ENCODE measurements at regions not wholly inside any gene's neighbourhood (a gene's known extent, or its start where the extent isn't known, plus 50 kb on each side); places are given as distances from the start of the nearest gene placed in this dataset.
"Not testable (repeated sequence)": the region's sequence is repeated elsewhere in the genome, so short reads cannot be mapped to it uniquely, and the experiment has no call there.

DNA sequence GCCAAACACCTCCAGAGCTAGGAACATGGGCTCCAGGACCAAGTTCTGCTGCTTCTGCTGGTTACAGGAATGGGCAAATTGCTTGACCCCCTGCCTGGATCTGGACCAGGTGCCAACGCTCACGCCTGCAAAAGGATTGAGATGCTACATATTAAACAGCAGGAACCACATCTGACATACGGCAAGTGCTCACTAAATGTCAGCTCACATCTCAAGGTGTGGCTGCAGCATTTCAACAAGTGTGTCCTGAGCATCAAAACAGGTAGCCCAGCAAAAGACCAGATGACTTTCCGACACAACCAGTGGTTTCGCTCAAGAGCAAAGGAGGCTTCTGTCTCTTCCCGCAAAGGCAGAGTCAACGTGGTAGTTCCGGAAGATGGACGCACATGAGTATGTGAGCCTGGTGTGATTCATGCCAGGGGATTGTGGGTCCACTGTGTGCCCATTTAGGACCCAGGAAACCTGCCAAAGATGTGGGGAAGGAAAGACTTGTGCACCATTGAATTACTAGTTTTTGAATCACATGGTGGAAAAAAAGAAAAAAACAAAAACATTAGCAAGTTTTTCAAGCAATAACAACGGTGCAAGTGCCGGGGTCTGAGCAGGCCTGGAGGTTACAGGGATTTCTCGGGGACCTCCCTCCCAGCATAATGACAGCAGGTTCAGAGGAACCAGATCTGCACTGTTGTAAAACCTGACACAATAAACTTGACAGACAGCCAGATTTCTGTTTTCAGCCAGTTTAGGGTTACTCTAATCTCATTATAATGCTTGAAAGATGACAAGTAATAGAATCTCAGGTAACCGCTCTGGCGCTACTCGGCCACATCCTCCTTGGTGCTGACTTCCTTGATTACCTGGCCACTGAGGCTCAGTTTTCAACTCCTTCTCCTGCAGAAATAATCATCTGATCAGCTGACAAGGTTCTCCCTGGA is 77.9 kb downstream of the SOX1 start:
- in situ Hi-C loops (cut with MboI; ENCODE audit: low pct_unique_long_range_greater_than_20kb, low sequenced_read_pairs), result no loop called here
- no peak for DNase-seq

DNA sequence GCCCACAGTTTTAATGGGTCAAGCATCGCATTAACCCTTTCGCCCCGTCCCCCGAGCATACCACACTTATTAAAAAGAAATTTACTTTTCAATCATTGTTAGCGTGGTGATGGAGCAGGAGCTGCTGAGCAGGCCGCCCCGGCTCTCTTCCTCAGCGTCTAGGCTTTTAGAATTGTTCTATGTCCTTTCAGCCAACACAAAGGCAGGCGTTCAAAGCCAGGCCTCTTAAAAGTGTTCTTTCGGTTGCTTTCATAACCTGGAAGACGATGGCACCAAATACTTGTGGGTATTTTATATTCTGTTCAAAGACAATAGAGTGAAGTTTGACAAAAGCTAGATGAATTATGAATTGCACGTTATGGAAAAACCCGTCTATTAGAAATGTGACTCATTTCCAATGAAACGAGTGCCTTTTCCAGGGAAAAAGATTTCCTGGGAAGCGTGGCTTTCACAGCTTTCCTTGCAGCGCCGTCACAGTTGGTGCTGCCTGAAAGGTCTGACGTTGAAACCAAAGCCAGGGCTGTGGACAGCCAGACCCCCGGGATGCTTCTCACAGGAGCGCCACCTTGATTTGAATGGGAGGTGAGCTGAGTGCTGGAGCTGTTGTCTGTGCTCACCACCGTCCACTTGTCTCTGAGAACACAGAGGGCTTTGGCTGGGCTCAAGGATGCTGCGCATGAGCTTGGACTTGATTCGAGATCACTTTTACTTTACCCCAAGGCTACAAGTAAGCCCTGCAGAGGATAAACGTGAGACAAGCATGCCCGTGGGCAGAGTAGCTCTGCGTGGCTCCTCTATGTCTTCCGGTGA is 78.8 kb downstream of the SOX1 start:
- in situ Hi-C loops (cut with MboI; ENCODE audit: low pct_unique_long_range_greater_than_20kb, low sequenced_read_pairs), result no loop called here

DNA sequence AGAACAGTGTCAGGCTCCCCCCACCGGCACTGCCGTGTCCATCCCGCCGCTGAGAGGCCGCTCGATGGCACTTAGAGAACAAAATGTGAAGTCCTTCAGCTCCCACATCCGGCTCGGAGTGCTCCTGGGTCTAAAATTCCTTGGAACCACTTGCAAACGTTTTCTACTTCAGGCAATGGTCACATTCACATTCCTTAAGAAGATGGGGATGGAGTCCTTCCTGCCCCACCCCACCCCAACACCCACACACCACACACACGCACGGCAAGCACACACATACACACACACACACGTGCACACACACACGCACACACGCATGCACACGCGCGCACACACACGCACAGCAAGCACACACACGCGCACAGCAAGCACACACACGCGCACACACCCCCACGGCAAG is 83.4 kb downstream of the SOX1 start:
- DNase-seq, result no peak
- in situ Hi-C loops (cut with MboI; ENCODE audit: low pct_unique_long_range_greater_than_20kb, low sequenced_read_pairs), result no loop called here

More for the DNA sequence above, 78.8 kb downstream of the SOX1 start:
- no peak for DNase-seq

- in situ Hi-C loops (cut with MboI; ENCODE audit: low pct_unique_long_range_greater_than_20kb, low sequenced_read_pairs), result no loop called here
- no peak for DNase-seq
Measured at GRCh38 chr13:112152846-112153245, 85.9 kb downstream of the SOX1 start.

GRCh38 chr13:112153364-112153763 is 86.4 kb downstream of the SOX1 start:
- DNase-seq, result no peak
- in situ Hi-C loops (cut with MboI; ENCODE audit: low pct_unique_long_range_greater_than_20kb, low sequenced_read_pairs), result no loop called here

- in situ Hi-C loops (cut with MboI; ENCODE audit: low pct_unique_long_range_greater_than_20kb, low sequenced_read_pairs), result no loop called here
- no peak for DNase-seq
Measured at GRCh38 chr13:112153846-112154245, 86.9 kb downstream of the SOX1 start.

DNA sequence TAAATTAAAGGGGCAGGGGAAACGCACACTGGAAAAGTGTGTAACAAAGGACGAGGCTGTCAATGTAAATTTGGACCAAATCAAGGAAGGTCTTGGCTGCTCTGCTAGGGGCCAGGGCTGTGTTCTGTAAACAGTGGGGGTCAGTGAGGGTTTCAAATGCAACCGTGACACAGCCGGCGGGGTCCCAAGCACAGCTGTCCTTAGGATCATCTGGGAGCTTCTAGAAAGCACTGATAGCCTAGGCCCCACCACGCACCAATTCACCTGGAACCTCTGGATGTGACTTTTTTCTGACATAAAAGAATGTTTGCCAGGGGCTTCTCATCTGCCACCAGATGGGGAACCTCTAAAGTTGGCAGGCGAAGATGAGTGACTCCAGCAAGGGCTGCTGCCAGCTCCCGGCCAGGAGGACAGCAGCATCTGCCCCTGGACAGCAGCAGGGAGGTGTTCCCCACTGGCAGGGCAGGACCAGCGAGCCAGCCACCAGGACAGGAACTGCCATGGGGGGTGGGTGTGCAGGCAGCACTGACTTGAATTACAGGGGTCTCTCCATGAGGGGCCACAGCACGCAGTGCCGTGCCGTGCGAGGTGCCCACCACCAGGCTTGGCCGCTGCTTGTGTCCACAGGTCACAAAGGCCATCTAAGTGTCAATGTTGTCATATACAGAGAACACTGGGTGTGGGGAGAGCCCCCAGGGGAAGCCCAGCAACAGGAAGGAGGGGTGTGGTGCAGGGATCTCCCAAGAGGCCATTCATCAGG is 87.5 kb downstream of the SOX1 start:
- no peak for DNase-seq
- in situ Hi-C loops (cut with MboI; ENCODE audit: low pct_unique_long_range_greater_than_20kb, low sequenced_read_pairs), result no loop called here

DNA sequence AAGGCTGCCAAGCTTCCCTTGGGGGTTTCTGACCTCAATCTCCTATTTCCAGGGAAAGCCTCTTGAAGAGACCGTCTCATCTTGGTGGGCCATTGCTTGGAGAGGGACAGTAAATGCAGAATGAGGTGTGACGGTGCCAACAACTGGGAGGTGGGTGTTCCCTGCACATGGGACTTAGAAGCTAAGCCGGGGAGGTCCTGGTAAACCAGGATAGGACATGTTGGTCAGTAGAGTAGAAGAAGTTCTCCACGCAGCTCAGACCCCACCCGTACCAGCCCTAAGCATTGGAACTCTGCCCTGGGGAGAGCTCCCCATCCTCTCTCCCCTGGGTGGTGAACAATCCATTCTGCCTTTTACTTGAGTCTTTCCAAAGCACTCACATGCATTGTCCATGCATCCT is 92.0 kb downstream of the SOX1 start:
- in situ Hi-C loops (cut with MboI; ENCODE audit: low pct_unique_long_range_greater_than_20kb, low sequenced_read_pairs), result no loop called here
- no peak for DNase-seq

GRCh38 chr13:112159575-112160547 is 92.9 kb downstream of the SOX1 start:
- in situ Hi-C loops (cut with MboI; ENCODE audit: low pct_unique_long_range_greater_than_20kb, low sequenced_read_pairs), result no loop called here
- DNase-seq, result no peak

DNA sequence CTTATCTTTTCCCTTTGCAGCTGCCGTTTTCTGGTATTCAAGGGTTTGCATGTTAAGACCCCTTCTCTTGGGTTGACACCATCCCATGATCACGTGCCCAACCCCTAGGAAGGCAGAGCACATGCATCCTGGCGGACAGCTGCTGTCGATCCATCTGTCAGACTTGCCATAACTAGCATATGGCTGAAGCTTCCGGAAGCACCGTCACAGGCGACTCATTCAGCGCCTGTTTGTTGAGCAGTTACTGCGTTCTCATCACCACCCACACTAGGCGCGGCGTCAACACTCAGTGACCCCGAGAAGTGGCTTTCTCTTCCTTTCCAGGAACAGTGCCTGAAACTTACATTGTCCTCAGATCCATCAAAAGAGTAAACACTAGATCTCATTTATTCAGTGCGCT is 93.6 kb downstream of the SOX1 start:
- DNase-seq, result no peak

GRCh38 chr13:112161521-112162301 is 94.8 kb downstream of the SOX1 start:
- in situ Hi-C loops (cut with MboI; ENCODE audit: low pct_unique_long_range_greater_than_20kb, low sequenced_read_pairs), result no loop called here
- DNase-seq, result no peak

More for the DNA sequence above, 93.6 kb downstream of the SOX1 start:
- in situ Hi-C loops (cut with MboI; ENCODE audit: low pct_unique_long_range_greater_than_20kb, low sequenced_read_pairs), result no loop called here

DNA sequence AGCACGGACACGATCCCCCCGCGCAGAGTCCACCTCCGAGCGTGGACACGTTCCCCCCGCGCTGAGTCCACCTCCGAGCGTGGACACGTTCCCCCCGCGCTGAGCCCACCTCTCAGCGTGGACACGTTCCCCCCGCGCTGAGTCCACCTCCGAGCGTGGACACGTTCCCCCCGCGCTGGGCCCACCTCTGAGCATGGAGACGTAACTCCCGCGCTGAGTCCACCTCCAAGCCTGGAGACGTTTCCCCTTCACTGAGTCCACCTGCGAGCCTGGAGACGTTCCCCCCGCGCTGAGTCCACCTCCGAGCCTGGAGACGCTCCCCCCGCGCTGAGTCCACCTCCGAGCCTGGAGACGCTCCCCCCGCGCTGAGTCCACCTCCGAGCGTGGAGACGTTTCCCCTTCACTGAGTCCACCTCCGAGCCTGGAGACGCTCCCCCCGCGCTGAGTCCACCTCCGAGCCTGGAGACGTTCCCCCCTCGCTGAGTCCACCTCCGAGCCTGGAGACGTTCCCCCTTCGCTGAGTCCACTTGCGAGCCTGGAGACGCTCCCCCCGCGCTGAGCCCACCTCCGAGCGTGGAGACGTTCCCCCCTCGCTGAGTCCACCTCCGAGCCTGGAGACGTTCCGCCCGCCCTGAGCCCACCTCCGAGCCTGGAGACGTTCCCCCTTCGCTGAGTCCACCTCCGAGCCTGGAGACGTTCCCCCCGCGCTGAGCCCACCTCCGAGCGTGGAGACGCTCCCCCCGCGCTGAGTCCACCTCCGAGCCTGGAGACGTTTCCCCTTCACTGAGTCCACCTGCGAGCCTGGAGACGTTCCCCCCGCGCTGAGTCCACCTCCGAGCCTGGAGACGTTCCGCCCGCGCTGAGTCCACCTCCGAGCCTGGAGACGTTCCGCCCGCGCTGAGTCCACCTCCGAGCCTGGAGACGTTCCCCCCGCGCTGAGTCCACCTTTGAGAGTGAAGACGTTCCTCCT is 97.0 kb downstream of the SOX1 start:
- in situ Hi-C loops (cut with MboI; ENCODE audit: low pct_unique_long_range_greater_than_20kb, low sequenced_read_pairs); DNase-seq: not testable (repeated sequence)

DNA sequence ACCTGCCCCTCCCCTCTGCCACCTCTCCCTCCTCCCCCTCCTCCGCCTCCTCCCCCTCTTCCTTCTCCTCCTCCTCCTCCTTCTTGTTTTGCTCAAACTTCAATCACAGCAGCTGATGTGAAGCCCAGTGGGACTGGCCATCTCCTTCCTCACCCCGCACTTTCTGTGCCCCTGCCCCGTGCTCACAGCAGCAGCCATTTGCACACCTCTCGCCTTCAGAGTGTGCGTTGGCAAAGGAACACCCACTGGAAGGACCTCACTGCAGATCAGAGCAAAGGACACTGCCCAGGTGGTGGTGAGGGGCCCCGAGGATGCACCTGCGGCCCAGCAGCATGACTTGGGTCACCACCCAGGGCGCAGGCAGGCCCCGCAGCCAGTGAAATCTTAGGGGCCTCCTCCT is 98.8 kb downstream of the SOX1 start:
- DNase-seq, result no peak
- in situ Hi-C loops (cut with MboI; ENCODE audit: low pct_unique_long_range_greater_than_20kb, low sequenced_read_pairs), result no loop called here

DNA sequence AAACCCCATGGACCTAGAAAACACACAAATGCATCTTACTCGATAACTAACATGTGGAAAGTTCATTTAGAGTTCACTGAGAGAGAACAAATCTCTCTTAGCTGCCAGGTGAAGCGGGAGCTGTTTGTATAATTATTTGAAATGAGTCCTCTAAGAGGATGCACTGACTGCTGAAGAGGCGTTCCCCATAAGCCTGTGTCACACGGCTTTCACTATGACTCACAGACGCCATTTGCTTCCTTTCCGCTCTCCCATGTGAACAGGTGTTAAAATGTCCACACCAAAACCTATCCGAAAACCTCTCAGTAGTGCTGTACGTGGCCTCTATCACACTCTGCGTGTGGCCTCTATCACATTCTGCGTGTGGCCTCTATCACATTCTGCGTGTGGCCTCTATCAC is 101.8 kb downstream of the SOX1 start:
- DNase-seq, result no peak
- in situ Hi-C loops (cut with MboI; ENCODE audit: low pct_unique_long_range_greater_than_20kb, low sequenced_read_pairs), result no loop called here

DNA sequence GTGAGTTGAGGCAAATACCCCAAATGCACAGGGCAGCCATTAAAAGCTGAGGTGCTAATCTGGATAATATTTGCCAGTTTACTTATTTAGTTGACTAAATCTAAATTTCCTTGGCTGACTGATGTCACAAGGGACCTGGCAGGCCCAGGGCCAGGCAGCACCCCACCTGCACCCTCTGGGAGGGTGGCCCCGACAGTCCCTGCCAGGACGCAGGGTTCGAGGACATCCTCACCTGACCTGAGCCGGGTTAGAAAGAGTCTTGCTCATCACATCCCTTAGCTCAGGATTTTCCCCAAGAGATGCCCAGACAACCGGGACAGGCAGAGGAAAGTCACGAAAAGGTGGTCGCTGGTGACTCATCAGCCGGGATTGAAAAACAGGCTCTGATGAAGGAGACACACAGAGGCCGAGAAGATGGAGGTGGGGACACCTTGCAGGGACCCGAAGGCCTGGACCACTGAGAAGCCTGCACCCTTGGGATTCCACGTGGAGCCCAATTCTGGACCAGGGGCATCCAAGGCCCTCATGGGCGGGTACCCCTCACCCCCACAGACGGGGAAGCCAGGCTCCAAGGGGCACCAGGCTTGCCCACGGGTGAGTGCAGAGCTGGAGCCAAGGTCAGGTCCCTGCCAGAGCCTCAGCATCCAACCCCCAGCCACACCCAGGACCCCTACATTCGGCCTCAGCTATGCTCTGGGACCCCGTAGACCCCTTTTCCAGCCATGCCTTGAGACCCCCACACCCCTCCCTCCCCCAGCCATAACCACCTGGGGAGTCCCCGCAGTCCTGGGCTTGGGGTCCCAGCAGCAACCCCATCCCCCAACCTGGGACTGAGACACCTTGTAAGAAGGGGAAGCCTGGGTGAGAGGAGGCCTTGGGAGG is 103.2 kb downstream of the SOX1 start:
- no peak for DNase-seq
- in situ Hi-C loops (cut with MboI; ENCODE audit: low pct_unique_long_range_greater_than_20kb, low sequenced_read_pairs), result no loop called here
